ENCODE measurements at regions not wholly inside any gene's neighbourhood (a gene's known extent, or its start where the extent isn't known, plus 50 kb on each side); places are given as distances from the start of the nearest gene placed in this dataset.

GRCh38 chr4:11005300-11005699, 320.7 kb upstream of the CLNK start:
- no peak overlapping the region for H2AFZ ChIP-seq (ENCODE audit: low read length)
- no peaks in the 10 kb centered on the region for H4K20me1 ChIP-seq (ENCODE audit: insufficient read depth, low read length, poor library complexity, severe bottlenecking)
- no peaks in the 10 kb centered on the region for H3K9me2 ChIP-seq (replicated peaks; ENCODE audit: low read depth, low read length)
- H3K36me3 ChIP-seq (ENCODE audit: insufficient read depth, low read length), result no peaks in the 10 kb centered on the region
- TF ChIP-seq, protein P1, sequence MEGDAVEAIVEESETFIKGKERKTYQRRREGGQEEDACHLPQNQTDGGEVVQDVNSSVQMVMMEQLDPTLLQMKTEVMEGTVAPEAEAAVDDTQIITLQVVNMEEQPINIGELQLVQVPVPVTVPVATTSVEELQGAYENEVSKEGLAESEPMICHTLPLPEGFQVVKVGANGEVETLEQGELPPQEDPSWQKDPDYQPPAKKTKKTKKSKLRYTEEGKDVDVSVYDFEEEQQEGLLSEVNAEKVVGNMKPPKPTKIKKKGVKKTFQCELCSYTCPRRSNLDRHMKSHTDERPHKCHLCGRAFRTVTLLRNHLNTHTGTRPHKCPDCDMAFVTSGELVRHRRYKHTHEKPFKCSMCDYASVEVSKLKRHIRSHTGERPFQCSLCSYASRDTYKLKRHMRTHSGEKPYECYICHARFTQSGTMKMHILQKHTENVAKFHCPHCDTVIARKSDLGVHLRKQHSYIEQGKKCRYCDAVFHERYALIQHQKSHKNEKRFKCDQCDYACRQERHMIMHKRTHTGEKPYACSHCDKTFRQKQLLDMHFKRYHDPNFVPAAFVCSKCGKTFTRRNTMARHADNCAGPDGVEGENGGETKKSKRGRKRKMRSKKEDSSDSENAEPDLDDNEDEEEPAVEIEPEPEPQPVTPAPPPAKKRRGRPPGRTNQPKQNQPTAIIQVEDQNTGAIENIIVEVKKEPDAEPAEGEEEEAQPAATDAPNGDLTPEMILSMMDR (conservative IDR thresholded peaks at IDR 0.05; ENCODE audit: low read length), result no peak
- TF ChIP-seq EZH2phosphoT487 (IDR thresholded peaks at IDR 0.05; ENCODE audit: borderline replicate concordance), result no peak
- H3K79me2 ChIP-seq (ENCODE audit: insufficient read depth, low read length), result no peaks in the 10 kb centered on the region
- peak overlapping the region; percentile 37 for H3K4me2 ChIP-seq (ENCODE audit: low read depth, low read length, poor library complexity, severe bottlenecking)
- H3F3A ChIP-seq (ENCODE audit: low read depth), result no peaks in the 10 kb centered on the region
- H3K4me3 ChIP-seq (ENCODE audit: low read length, poor library complexity, severe bottlenecking), result peak overlapping the region; percentile 10
- no peaks in the 10 kb centered on the region for H3K9me3 ChIP-seq (ENCODE audit: insufficient read depth, low read depth, low read length)
- no peaks in the 10 kb centered on the region for H3K27me3 ChIP-seq (ENCODE audit: insufficient read depth, low read length, poor library complexity, severe bottlenecking)
- H3K9ac ChIP-seq (ENCODE audit: low read depth, low read length, poor library complexity, severe bottlenecking), result no peak overlapping the region
- H3K4me1 ChIP-seq (ENCODE audit: insufficient read depth, low read length, poor library complexity, severe bottlenecking), result peaks cover 22% of the 10 kb centered on the region

DNA sequence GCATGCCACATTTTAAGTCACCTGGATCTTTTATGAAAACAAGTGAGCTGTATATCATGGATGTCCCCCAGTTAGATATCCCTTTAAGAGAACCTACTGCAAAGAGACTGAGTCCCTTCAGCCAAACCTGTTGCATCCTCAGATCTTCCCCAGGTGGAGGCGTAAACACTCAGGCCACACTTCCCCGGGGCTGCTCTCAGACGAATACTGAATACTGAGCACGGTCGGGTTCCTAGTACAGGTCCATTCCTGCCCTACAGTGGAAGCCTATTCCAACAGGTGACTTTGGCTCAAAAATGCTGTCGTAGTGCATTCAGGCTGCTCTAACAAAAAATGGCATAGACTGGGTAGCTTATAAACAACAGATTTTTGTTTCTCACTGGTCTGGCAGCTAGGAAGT, 320.2 kb upstream of the CLNK start:
- Histone ChIP-seq H3K4me1 (ENCODE audit: insufficient read depth, low read length, poor library complexity, severe bottlenecking) (peaks cover 22% of the 10 kb centered on the region), H3K36me3 (ENCODE audit: insufficient read depth, low read length) (no peaks in the 10 kb centered on the region), H3K9me3 (ENCODE audit: insufficient read depth, low read depth, low read length) (no peaks in the 10 kb centered on the region), H3F3A (ENCODE audit: low read depth) (no peaks in the 10 kb centered on the region), H3K4me3 (ENCODE audit: low read length, poor library complexity, severe bottlenecking) (peak overlapping the region; percentile 10), H4K20me1 (ENCODE audit: insufficient read depth, low read length, poor library complexity, severe bottlenecking) (no peaks in the 10 kb centered on the region), H3K4me2 (ENCODE audit: low read depth, low read length, poor library complexity, severe bottlenecking) (peak overlapping the region; percentile 37), H3K9ac (ENCODE audit: low read depth, low read length, poor library complexity, severe bottlenecking) (no peak overlapping the region), H2AFZ (ENCODE audit: low read length) (no peak overlapping the region), H3K27me3 (ENCODE audit: insufficient read depth, low read length, poor library complexity, severe bottlenecking) (no peaks in the 10 kb centered on the region), H3K9me2 (replicated peaks; ENCODE audit: low read depth, low read length) (no peaks in the 10 kb centered on the region), H3K79me2 (ENCODE audit: insufficient read depth, low read length) (no peaks in the 10 kb centered on the region)
- TF ChIP-seq, protein P1 (conservative IDR thresholded peaks at IDR 0.05; ENCODE audit: low read length), result no peak
- TF ChIP-seq EZH2phosphoT487 (IDR thresholded peaks at IDR 0.05; ENCODE audit: borderline replicate concordance), result no peak

- Histone ChIP-seq H3K27me3 (ENCODE audit: insufficient read depth, low read length, poor library complexity, severe bottlenecking) (no peaks in the 10 kb centered on the region), H3K36me3 (ENCODE audit: insufficient read depth, low read length) (no peaks in the 10 kb centered on the region), H3F3A (ENCODE audit: low read depth) (no peaks in the 10 kb centered on the region), H3K9ac (ENCODE audit: low read depth, low read length, poor library complexity, severe bottlenecking) (no peak overlapping the region), H3K4me1 (ENCODE audit: insufficient read depth, low read length, poor library complexity, severe bottlenecking) (peaks cover 22% of the 10 kb centered on the region), H4K20me1 (ENCODE audit: insufficient read depth, low read length, poor library complexity, severe bottlenecking) (no peaks in the 10 kb centered on the region), H2AFZ (ENCODE audit: low read length) (no peak overlapping the region), H3K9me3 (ENCODE audit: insufficient read depth, low read depth, low read length) (no peaks in the 10 kb centered on the region), H3K4me3 (ENCODE audit: low read length, poor library complexity, severe bottlenecking) (no peak overlapping the region), H3K9me2 (replicated peaks; ENCODE audit: low read depth, low read length) (no peaks in the 10 kb centered on the region), H3K79me2 (ENCODE audit: insufficient read depth, low read length) (no peaks in the 10 kb centered on the region), H3K4me2 (ENCODE audit: low read depth, low read length, poor library complexity, severe bottlenecking) (no peak overlapping the region)
- TF ChIP-seq, protein P1 (conservative IDR thresholded peaks at IDR 0.05; ENCODE audit: low read length), result no peak
- TF ChIP-seq EZH2phosphoT487 (IDR thresholded peaks at IDR 0.05; ENCODE audit: borderline replicate concordance), result no peak
Measured at GRCh38 chr4:11002961-11003360, 318.4 kb upstream of the CLNK start.

Measured in Loucy (cell line).